ENCODE measurements at regions not wholly inside any gene's neighbourhood (a gene's known extent, or its start where the extent isn't known, plus 50 kb on each side); places are given as distances from the start of the nearest gene placed in this dataset.

GRCh38 chr4:138832563-138832962 lies 183.0 kb upstream of the NOCT start:
- Mint-ChIP-seq H3K4me1 (ENCODE audit: low read depth) (no peaks in the 10 kb centered on the region), H3K36me3 (ENCODE audit: low read depth) (no peaks in the 10 kb centered on the region), H3K27ac (no peak overlapping the region), H3K27me3 (peaks cover 8% of the 10 kb centered on the region), H3K4me3 (no peak overlapping the region), H3K9me3 (no peaks in the 10 kb centered on the region)
- Histone ChIP-seq H3K27ac (ENCODE audit: low read depth in 1 of 2, low read length in 2 of 2) (no peak overlapping the region), H3K9me3 (ENCODE audit: control insufficient read depth in 1 of 2, insufficient read depth in 1 of 2, low read length in 2 of 2) (no peaks in the 10 kb centered on the region), H3K27me3 (ENCODE audit: control insufficient read depth in 1 of 2, insufficient read depth in 2 of 2, low read length in 2 of 2) (no peaks in the 10 kb centered on the region), H3K4me3 (ENCODE audit: low read length) (no peak overlapping the region), H3K4me1 (ENCODE audit: insufficient read depth, low read length) (no peaks in the 10 kb centered on the region), H3K36me3 (ENCODE audit: insufficient read depth, low read length) (no peaks in the 10 kb centered on the region)
- no peak for TF ChIP-seq CTCF (IDR thresholded peaks at IDR 0.05)
- CTCF ChIA-PET = no interaction called here
- POLR2A ChIA-PET = no interaction called here
- DNase-seq = no peak
- intact Hi-C loops (cut with DNase I, micrococcal nuclease) = no loop called here
- ATAC-seq (ENCODE audit: poor library complexity) = no peak

- Histone ChIP-seq H3K27ac (ENCODE audit: low read depth in 1 of 2, low read length in 2 of 2) (no peak overlapping the region), H3K4me3 (ENCODE audit: low read length) (no peak overlapping the region), H3K9me3 (ENCODE audit: control insufficient read depth in 1 of 2, insufficient read depth in 1 of 2, low read length in 2 of 2) (no peaks in the 10 kb centered on the region), H3K27me3 (ENCODE audit: control insufficient read depth in 1 of 2, insufficient read depth in 2 of 2, low read length in 2 of 2) (no peaks in the 10 kb centered on the region), H3K36me3 (ENCODE audit: insufficient read depth, low read length) (no peaks in the 10 kb centered on the region), H3K4me1 (ENCODE audit: insufficient read depth, low read length) (no peaks in the 10 kb centered on the region)
- Mint-ChIP-seq H3K36me3 (ENCODE audit: low read depth) (no peaks in the 10 kb centered on the region), H3K9me3 (no peaks in the 10 kb centered on the region), H3K27me3 (peaks cover 4% of the 10 kb centered on the region), H3K4me3 (no peak overlapping the region), H3K4me1 (ENCODE audit: low read depth) (no peaks in the 10 kb centered on the region), H3K27ac (no peak overlapping the region)
- TF ChIP-seq CTCF (IDR thresholded peaks at IDR 0.05) = no peak
- no peak for DNase-seq
- ChIA-PET POLR2A (no interaction called here), CTCF (no interaction called here)
- intact Hi-C loops (cut with DNase I, micrococcal nuclease) = no loop called here
- no peak for ATAC-seq (ENCODE audit: poor library complexity)
Measured at GRCh38 chr4:138831948-138832347, 183.6 kb upstream of the NOCT start.

- ChIA-PET POLR2A (no interaction called here), CTCF (no interaction called here)
- Mint-ChIP-seq H3K4me1 (ENCODE audit: low read depth) (no peaks in the 10 kb centered on the region), H3K27ac (no peak overlapping the region), H3K4me3 (no peak overlapping the region), H3K27me3 (peaks cover 4% of the 10 kb centered on the region), H3K36me3 (ENCODE audit: low read depth) (no peaks in the 10 kb centered on the region), H3K9me3 (no peaks in the 10 kb centered on the region)
- ATAC-seq (ENCODE audit: poor library complexity) (no peak), DNase-seq (no peak)
- H3K27me3 ChIP-seq (ENCODE audit: control insufficient read depth in 1 of 2, insufficient read depth in 2 of 2, low read length in 2 of 2) = no peaks in the 10 kb centered on the region
- intact Hi-C loops (cut with DNase I, micrococcal nuclease) = no loop called here
- no peak for TF ChIP-seq CTCF (IDR thresholded peaks at IDR 0.05)
- no peaks in the 10 kb centered on the region for H3K36me3 ChIP-seq (ENCODE audit: insufficient read depth, low read length)
- H3K4me1 ChIP-seq (ENCODE audit: insufficient read depth, low read length) = no peaks in the 10 kb centered on the region
- H3K9me3 ChIP-seq (ENCODE audit: control insufficient read depth in 1 of 2, insufficient read depth in 1 of 2, low read length in 2 of 2) = no peaks in the 10 kb centered on the region
- no peak overlapping the region for H3K4me3 ChIP-seq (ENCODE audit: low read length)
- H3K27ac ChIP-seq (ENCODE audit: low read depth in 1 of 2, low read length in 2 of 2) = no peak overlapping the region
Measured at GRCh38 chr4:138828926-138829325, 186.7 kb upstream of the NOCT start.

Data from CD4-positive, alpha-beta T cell (primary cell).